WTC11 (cell line): ENCODE measurements at regions not wholly inside any gene's neighbourhood (a gene's known extent, or its start where the extent isn't known, plus 50 kb on each side); places are given as distances from the start of the nearest gene placed in this dataset.

Source experiments
- ATAC-seq: fragments of 200-7000 bp; cut with Tn5 transposase; 2 replicates; pipeline ENCODE4 v1.10.0; 2021; ENCODE audit warnings: mild to moderate bottlenecking, moderate library complexity
- CTCF ChIA-PET: fragments of 300-600 bp; sonication (Branson Sonifier 250); formaldehyde crosslinking; loops from one replicate; lab custom pipeline; 2021; ENCODE audit warnings: antibody characterized with exemption; lab: Charles Lee
- POLR2A ChIA-PET: fragments of 350-600 bp; sonication (Branson Sonifier 250); formaldehyde crosslinking; loops from one replicate; lab custom pipeline; 2021; ENCODE audit warnings: antibody characterized with exemption; lab: Charles Lee
- DNase-seq: peaks from one replicate; pipeline ENCODE4 v3.0.0; 2021; ENCODE audit warnings: low spot score
- H3K27ac Mint-ChIP-seq: 2 replicates; pipeline ENCODE4 v1.8.0; 2021; ENCODE audit warnings: mixed read lengths
- H3K27me3 Mint-ChIP-seq: 2 replicates; pipeline ENCODE4 v1.8.0; 2021; ENCODE audit warnings: low read depth, mild to moderate bottlenecking, moderate library complexity, mixed read lengths
- H3K36me3 Mint-ChIP-seq: 2 replicates; pipeline ENCODE4 v1.8.0; 2021; ENCODE audit warnings: mixed read lengths
- H3K4me1 Mint-ChIP-seq: 2 replicates; pipeline ENCODE4 v1.8.0; 2022; ENCODE audit warnings: mixed read lengths
- H3K4me3 Mint-ChIP-seq: 2 replicates; pipeline ENCODE4 v1.8.0; 2021; ENCODE audit warnings: mild to moderate bottlenecking, moderate library complexity, mixed read lengths
- H3K9me3 Mint-ChIP-seq: 2 replicates; pipeline ENCODE4 v1.8.0; 2021; ENCODE audit warnings: mixed read lengths
- EMX1 ChIP-seq: fragments of 250-450 bp; sonication (Bioruptor Pico); IDR thresholded peaks from 2 replicates; pipeline ENCODE4 v1.8.0; 2021; ENCODE audit warnings: mild to moderate bottlenecking
- FOXJ3 ChIP-seq: sonication (generic); formaldehyde crosslinking; IDR thresholded peaks from 2 replicates; pipeline ENCODE4 v1.9.0; 2021; ENCODE audit warnings: missing genetic modification reagents, mild to moderate bottlenecking, borderline replicate concordance
- FOXK1 ChIP-seq: sonication (generic); formaldehyde crosslinking; IDR thresholded peaks from 2 replicates; pipeline ENCODE4 v1.8.0; 2022; ENCODE audit warnings: mild to moderate bottlenecking, moderate library complexity, missing genetic modification reagents
- GABPB1 ChIP-seq: sonication (generic); formaldehyde crosslinking; IDR thresholded peaks from 2 replicates; pipeline ENCODE4 v1.8.1; 2023; ENCODE audit warnings: mild to moderate bottlenecking, missing genetic modification reagents
- JUN ChIP-seq: sonication (generic); formaldehyde crosslinking; IDR thresholded peaks from 2 replicates; pipeline ENCODE4 v1.8.0; 2023; ENCODE audit warnings: mild to moderate bottlenecking, missing genetic modification reagents
- MYBL2 ChIP-seq: sonication (generic); formaldehyde crosslinking; IDR thresholded peaks from 2 replicates; pipeline ENCODE4 v1.8.1; 2023; ENCODE audit warnings: mild to moderate bottlenecking, moderate library complexity, missing genetic modification reagents
- NR3C1 ChIP-seq: sonication (generic); formaldehyde crosslinking; conservative IDR thresholded peaks from 2 replicates; pipeline ENCODE4 v1.8.1; 2023; ENCODE audit warnings: low read depth, mild to moderate bottlenecking, missing genetic modification reagents
- TEAD1 ChIP-seq: sonication (generic); formaldehyde crosslinking; IDR thresholded peaks from 2 replicates; pipeline ENCODE4 v1.8.0; 2022; ENCODE audit warnings: mild to moderate bottlenecking, missing genetic modification reagents
- TF ChIP-seq, protein P1 (sequence below): sonication (generic); formaldehyde crosslinking; IDR thresholded peaks from 2 replicates; pipeline ENCODE4 v1.8.1; 2023; ENCODE audit warnings: mild to moderate bottlenecking, missing genetic modification reagents
- TF ChIP-seq, protein P2 (sequence below): sonication (generic); formaldehyde crosslinking; IDR thresholded peaks from 2 replicates; pipeline ENCODE4 v1.8.1; 2022; ENCODE audit warnings: missing genetic modification reagents, borderline replicate concordance
- TF ChIP-seq, protein P3 (sequence below): sonication (generic); formaldehyde crosslinking; IDR thresholded peaks from 2 replicates; pipeline ENCODE4 v1.8.1; 2023; ENCODE audit warnings: mild to moderate bottlenecking, missing genetic modification reagents, borderline replicate concordance
- TF ChIP-seq, protein P4 (sequence below): sonication (generic); formaldehyde crosslinking; IDR thresholded peaks from 2 replicates; pipeline ENCODE4 v1.8.1; 2022; ENCODE audit warnings: mild to moderate bottlenecking, missing genetic modification reagents, moderate library complexity, borderline replicate concordance
- TF ChIP-seq, protein P5 (sequence below): fragments of 250-450 bp; sonication (Bioruptor Pico); conservative IDR thresholded peaks from 2 replicates; pipeline ENCODE4 v1.9.0; 2021; ENCODE audit warnings: mild to moderate bottlenecking
- TF ChIP-seq, protein P6 (sequence below): sonication (generic); formaldehyde crosslinking; IDR thresholded peaks from 2 replicates; pipeline ENCODE4 v1.8.1; 2022; ENCODE audit warnings: low read depth, mild to moderate bottlenecking, moderate library complexity, missing genetic modification reagents, borderline replicate concordance
- TF ChIP-seq, protein P7 (sequence below): fragments of 250-450 bp; sonication (Bioruptor Pico); IDR thresholded peaks from 2 replicates; pipeline ENCODE4 v1.8.0; 2021; ENCODE audit warnings: mild to moderate bottlenecking

DNA sequence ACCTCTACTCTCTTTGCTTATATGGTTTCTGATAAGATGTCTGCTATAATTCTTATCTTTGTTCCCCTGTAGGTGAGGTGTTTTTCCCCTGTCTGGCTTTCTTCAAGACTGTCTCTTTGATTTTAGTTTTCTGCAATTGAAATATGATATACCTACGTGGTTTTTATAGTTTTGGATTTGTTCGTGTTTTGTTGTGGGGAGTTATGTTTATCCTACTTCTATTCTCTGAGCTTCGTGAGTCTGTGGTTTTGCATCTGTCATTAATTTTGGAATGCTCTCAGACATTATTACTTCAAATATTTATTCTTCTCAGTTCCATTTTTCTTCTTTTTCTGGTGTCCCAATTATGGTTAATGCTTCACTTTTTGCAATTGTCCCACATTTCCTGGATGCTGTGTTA, 521.3 kb downstream of the KCTD16 start (continued):
- TF ChIP-seq, protein P1, sequence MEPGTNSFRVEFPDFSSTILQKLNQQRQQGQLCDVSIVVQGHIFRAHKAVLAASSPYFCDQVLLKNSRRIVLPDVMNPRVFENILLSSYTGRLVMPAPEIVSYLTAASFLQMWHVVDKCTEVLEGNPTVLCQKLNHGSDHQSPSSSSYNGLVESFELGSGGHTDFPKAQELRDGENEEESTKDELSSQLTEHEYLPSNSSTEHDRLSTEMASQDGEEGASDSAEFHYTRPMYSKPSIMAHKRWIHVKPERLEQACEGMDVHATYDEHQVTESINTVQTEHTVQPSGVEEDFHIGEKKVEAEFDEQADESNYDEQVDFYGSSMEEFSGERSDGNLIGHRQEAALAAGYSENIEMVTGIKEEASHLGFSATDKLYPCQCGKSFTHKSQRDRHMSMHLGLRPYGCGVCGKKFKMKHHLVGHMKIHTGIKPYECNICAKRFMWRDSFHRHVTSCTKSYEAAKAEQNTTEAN (CRISPR knock-in tag), result no peak

DNA sequence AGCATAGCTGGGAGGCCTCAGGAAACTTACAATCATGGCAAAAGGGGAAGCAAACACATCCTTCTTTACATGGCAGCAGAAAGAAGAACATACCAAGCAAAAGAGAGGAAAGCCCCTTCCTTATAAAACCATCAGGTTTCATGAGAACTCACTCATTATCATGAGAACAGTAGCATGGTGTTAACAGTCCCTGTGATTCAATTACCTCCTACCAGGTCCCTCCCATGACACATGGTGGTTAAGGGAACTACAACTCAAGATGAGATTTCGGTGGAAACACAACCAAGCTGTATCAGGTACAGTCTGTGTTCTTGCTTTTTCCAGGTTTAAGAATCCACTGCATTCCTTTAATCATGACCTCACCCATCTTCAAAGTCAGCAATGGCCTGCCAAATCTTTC, 514.2 kb downstream of the KCTD16 start:
- peaks cover 2% of the 10 kb centered on the region; the same call in 1 of the 2 replicates for H3K4me1 Mint-ChIP-seq
- peaks cover 19% of the 10 kb centered on the region for H3K9me3 Mint-ChIP-seq
- no peak for DNase-seq
- ChIA-PET CTCF (no interaction called here), POLR2A (no interaction called here)
- H3K27me3 Mint-ChIP-seq, result no peaks in the 10 kb centered on the region
- peak; percentile 89 for ATAC-seq
- H3K36me3 Mint-ChIP-seq, result peaks cover 4% of the 10 kb centered on the region
- TF ChIP-seq, protein P2, sequence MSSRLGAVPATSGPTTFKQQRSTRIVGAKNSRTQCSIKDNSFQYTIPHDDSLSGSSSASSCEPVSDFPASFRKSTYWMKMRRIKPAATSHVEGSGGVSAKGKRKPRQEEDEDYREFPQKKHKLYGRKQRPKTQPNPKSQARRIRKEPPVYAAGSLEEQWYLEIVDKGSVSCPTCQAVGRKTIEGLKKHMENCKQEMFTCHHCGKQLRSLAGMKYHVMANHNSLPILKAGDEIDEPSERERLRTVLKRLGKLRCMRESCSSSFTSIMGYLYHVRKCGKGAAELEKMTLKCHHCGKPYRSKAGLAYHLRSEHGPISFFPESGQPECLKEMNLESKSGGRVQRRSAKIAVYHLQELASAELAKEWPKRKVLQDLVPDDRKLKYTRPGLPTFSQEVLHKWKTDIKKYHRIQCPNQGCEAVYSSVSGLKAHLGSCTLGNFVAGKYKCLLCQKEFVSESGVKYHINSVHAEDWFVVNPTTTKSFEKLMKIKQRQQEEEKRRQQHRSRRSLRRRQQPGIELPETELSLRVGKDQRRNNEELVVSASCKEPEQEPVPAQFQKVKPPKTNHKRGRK (CRISPR knock-in tag), result no peak
- no peak for TF ChIP-seq GABPB1 (CRISPR knock-in tag)
- no peak for TF ChIP-seq JUN
- TF ChIP-seq, protein P3, sequence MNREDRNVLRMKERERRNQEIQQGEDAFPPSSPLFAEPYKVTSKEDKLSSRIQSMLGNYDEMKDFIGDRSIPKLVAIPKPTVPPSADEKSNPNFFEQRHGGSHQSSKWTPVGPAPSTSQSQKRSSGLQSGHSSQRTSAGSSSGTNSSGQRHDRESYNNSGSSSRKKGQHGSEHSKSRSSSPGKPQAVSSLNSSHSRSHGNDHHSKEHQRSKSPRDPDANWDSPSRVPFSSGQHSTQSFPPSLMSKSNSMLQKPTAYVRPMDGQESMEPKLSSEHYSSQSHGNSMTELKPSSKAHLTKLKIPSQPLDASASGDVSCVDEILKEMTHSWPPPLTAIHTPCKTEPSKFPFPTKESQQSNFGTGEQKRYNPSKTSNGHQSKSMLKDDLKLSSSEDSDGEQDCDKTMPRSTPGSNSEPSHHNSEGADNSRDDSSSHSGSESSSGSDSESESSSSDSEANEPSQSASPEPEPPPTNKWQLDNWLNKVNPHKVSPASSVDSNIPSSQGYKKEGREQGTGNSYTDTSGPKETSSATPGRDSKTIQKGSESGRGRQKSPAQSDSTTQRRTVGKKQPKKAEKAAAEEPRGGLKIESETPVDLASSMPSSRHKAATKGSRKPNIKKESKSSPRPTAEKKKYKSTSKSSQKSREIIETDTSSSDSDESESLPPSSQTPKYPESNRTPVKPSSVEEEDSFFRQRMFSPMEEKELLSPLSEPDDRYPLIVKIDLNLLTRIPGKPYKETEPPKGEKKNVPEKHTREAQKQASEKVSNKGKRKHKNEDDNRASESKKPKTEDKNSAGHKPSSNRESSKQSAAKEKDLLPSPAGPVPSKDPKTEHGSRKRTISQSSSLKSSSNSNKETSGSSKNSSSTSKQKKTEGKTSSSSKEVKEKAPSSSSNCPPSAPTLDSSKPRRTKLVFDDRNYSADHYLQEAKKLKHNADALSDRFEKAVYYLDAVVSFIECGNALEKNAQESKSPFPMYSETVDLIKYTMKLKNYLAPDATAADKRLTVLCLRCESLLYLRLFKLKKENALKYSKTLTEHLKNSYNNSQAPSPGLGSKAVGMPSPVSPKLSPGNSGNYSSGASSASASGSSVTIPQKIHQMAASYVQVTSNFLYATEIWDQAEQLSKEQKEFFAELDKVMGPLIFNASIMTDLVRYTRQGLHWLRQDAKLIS (CRISPR knock-in tag), result no peak
- TF ChIP-seq FOXK1 (CRISPR knock-in tag), result no peak
- TF ChIP-seq, protein P4, sequence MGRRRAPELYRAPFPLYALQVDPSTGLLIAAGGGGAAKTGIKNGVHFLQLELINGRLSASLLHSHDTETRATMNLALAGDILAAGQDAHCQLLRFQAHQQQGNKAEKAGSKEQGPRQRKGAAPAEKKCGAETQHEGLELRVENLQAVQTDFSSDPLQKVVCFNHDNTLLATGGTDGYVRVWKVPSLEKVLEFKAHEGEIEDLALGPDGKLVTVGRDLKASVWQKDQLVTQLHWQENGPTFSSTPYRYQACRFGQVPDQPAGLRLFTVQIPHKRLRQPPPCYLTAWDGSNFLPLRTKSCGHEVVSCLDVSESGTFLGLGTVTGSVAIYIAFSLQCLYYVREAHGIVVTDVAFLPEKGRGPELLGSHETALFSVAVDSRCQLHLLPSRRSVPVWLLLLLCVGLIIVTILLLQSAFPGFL (CRISPR knock-in tag), result no peak
- no peak for TF ChIP-seq FOXJ3 (CRISPR knock-in tag)
- TF ChIP-seq, protein P5, sequence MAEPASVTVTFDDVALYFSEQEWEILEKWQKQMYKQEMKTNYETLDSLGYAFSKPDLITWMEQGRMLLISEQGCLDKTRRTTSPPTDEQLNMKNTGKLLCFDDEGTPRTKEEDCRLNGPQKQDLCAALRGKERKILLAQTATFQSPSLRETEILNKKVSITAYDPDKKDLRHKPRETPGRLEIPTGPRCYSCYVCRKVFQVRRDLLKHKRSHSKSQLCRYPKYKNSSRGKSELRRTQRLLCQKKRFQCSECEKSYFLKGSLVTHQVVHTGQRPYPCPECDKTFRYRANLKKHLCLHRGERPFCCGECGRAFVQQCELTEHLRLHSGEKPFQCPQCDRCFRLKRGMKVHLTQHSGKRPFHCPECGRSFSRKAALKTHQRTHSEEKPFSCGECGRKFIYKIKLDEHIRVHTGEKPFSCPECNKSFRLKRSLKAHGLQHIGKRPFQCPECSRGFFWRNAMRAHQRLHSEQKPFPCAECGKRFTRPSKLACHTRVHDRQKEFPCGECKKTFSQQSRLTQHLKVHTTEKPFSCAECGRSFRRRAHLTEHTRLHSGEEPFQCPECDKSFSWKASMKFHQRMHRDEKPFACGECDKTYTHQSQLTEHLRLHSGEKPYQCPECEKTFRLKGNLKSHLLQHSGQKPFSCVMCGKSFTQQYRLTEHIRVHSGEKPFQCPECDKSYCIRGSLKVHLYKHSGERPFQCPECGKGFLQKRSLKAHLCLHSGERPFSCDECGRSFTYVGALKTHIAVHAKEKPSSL, result no peak
- TF ChIP-seq, protein P6, sequence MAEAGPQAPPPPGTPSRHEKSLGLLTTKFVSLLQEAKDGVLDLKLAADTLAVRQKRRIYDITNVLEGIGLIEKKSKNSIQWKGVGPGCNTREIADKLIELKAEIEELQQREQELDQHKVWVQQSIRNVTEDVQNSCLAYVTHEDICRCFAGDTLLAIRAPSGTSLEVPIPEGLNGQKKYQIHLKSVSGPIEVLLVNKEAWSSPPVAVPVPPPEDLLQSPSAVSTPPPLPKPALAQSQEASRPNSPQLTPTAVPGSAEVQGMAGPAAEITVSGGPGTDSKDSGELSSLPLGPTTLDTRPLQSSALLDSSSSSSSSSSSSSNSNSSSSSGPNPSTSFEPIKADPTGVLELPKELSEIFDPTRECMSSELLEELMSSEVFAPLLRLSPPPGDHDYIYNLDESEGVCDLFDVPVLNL, result no peak
- no peak for TF ChIP-seq EMX1 (CRISPR knock-in tag)
- TF ChIP-seq, all 79 proteins: peak for 0
- Mint-ChIP-seq H3K27ac (no peak overlapping the region), H3K4me3 (no peak overlapping the region)

DNA sequence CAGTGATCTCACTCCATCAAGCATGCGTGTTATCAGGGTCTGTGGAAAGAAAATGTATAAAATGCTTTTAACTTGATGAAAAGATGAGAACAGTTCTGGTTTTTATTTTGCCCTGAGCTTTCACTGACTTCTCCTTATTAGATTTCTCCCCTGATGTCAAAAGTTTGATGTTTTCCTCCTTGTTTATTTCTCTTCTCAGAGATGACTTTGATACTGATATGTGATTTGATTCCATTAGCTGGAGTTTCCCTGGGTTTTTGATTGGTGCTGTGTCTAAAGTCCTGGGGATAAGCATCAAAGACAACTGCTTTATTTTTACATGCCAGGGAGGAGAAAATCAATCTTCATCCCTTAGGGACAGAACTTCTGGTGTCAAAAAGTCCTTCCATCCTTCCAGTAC, 510.0 kb downstream of the KCTD16 start:
- peaks cover 2% of the 10 kb centered on the region; the same call in 1 of the 2 replicates for H3K4me1 Mint-ChIP-seq
- H3K27me3 Mint-ChIP-seq, result no peaks in the 10 kb centered on the region
- no peaks in the 10 kb centered on the region for H3K36me3 Mint-ChIP-seq
- no peak overlapping the region for H3K27ac Mint-ChIP-seq
- H3K4me3 Mint-ChIP-seq, result no peak overlapping the region
- ChIA-PET POLR2A (no interaction called here), CTCF (no interaction called here)
- DNase-seq (no peak), ATAC-seq (no peak)
- no peak for TF ChIP-seq GABPB1 (CRISPR knock-in tag)
- TF ChIP-seq, protein P7, sequence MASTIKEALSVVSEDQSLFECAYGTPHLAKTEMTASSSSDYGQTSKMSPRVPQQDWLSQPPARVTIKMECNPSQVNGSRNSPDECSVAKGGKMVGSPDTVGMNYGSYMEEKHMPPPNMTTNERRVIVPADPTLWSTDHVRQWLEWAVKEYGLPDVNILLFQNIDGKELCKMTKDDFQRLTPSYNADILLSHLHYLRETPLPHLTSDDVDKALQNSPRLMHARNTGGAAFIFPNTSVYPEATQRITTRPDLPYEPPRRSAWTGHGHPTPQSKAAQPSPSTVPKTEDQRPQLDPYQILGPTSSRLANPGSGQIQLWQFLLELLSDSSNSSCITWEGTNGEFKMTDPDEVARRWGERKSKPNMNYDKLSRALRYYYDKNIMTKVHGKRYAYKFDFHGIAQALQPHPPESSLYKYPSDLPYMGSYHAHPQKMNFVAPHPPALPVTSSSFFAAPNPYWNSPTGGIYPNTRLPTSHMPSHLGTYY (CRISPR knock-in tag), result no peak
- no peak for TF ChIP-seq NR3C1 (CRISPR knock-in tag)
- no peak for TF ChIP-seq TEAD1
- TF ChIP-seq MYBL2 (CRISPR knock-in tag), result no peak
- H3K9me3 Mint-ChIP-seq, result no peaks in the 10 kb centered on the region
